H7 (cell line): ENCODE measurements at regions not wholly inside any gene's neighbourhood (a gene's known extent, or its start where the extent isn't known, plus 50 kb on each side); places are given as distances from the start of the nearest gene placed in this dataset.
"Not testable (repeated sequence)": the region's sequence is repeated elsewhere in the genome, so short reads cannot be mapped to it uniquely, and the experiment has no call there.

Experiments
- DNase-seq: peaks from one replicate; pipeline ENCODE4 v3.0.0; 2012
- H3K27me3 ChIP-seq: 2 replicates; pipeline ENCODE4 v1.6.0; 2011; ENCODE audit warnings: mild to moderate bottlenecking, low read length; ENCODE audit not compliant: control insufficient read depth, insufficient read depth
- H3K36me3 ChIP-seq: replicated peaks from 2 replicates; pipeline ENCODE4 v1.5.1; 2011; ENCODE audit warnings: low read length; ENCODE audit not compliant: control insufficient read depth, insufficient read depth
- H3K4me3 ChIP-seq: 2 replicates; pipeline ENCODE4 v1.5.1; 2011; ENCODE audit warnings: low read depth, mild to moderate bottlenecking, control low read depth, low read length, moderate library complexity; ENCODE audit not compliant: insufficient read depth

- DNase-seq = no peak
Measured at GRCh38 chr21:14058566-14058965, 152.2 kb downstream of the LIPI start.

GRCh38 chr21:14057841-14058481 lies 152.8 kb downstream of the LIPI start:
- H3K27me3 ChIP-seq, H3K36me3 ChIP-seq, DNase-seq, H3K4me3 ChIP-seq: not testable (repeated sequence)

More at GRCh38 chr21:14058566-14058965, 152.2 kb downstream of the LIPI start:
- no peaks in the 10 kb centered on the region for H3K27me3 ChIP-seq
- no peak overlapping the region for H3K4me3 ChIP-seq
- no peaks in the 10 kb centered on the region for H3K36me3 ChIP-seq

- Histone ChIP-seq H3K27me3 (no peaks in the 10 kb centered on the region), H3K36me3 (no peaks in the 10 kb centered on the region), H3K4me3 (no peak overlapping the region)
- no peak for DNase-seq
Measured at GRCh38 chr21:14057313-14057712, 153.4 kb downstream of the LIPI start.

- Histone ChIP-seq H3K36me3 (no peaks in the 10 kb centered on the region), H3K4me3 (no peak overlapping the region), H3K27me3 (no peaks in the 10 kb centered on the region)
- DNase-seq = no peak
Measured at GRCh38 chr21:14056771-14057191, 154.0 kb downstream of the LIPI start.

- H3K4me3 ChIP-seq, DNase-seq: not testable (repeated sequence)
Measured at GRCh38 chr21:14055746-14056515, 154.8 kb downstream of the LIPI start.

GRCh38 chr21:14054682-14055081 lies 156.1 kb downstream of the LIPI start:
- DNase-seq = no peak
- Histone ChIP-seq H3K4me3 (no peak overlapping the region), H3K27me3 (no peaks in the 10 kb centered on the region), H3K36me3 (no peaks in the 10 kb centered on the region)

More at GRCh38 chr21:14055746-14056515, 154.8 kb downstream of the LIPI start:
- not testable (repeated sequence) for H3K36me3 ChIP-seq, H3K27me3 ChIP-seq

- no peak for DNase-seq
- no peak overlapping the region for H3K4me3 ChIP-seq
- no peaks in the 10 kb centered on the region for H3K27me3 ChIP-seq
- no peaks in the 10 kb centered on the region for H3K36me3 ChIP-seq
Measured at GRCh38 chr21:14050121-14050520, 160.6 kb downstream of the LIPI start.

- Histone ChIP-seq H3K27me3 (no peaks in the 10 kb centered on the region), H3K4me3 (no peak overlapping the region), H3K36me3 (no peaks in the 10 kb centered on the region)
- no peak for DNase-seq
Measured at GRCh38 chr21:14046401-14046800, 164.4 kb downstream of the LIPI start.

- Histone ChIP-seq H3K4me3 (no peak overlapping the region), H3K36me3 (no peaks in the 10 kb centered on the region), H3K27me3 (no peaks in the 10 kb centered on the region)
- no peak for DNase-seq
Measured at GRCh38 chr21:14040386-14040785, 170.4 kb downstream of the LIPI start.

- not testable (repeated sequence) for DNase-seq, H3K27me3 ChIP-seq, H3K36me3 ChIP-seq
- peak overlapping the region; percentile 7; the same call in 1 of the 2 replicates for H3K4me3 ChIP-seq
Measured at GRCh38 chr21:14028619-14029018, 182.1 kb downstream of the LIPI start.

- H3K4me3 ChIP-seq = peak overlapping the region; percentile 55
- peak; percentile 75 for DNase-seq
- not testable (repeated sequence) for H3K27me3 ChIP-seq, H3K36me3 ChIP-seq
Measured at GRCh38 chr21:14027235-14027869, 183.4 kb downstream of the LIPI start.

GRCh38 chr21:14020108-14020507 lies 190.6 kb downstream of the LIPI start:
- H3K4me3 ChIP-seq, H3K27me3 ChIP-seq, DNase-seq, H3K36me3 ChIP-seq: not testable (repeated sequence)

- not testable (repeated sequence) for H3K27me3 ChIP-seq, DNase-seq, H3K4me3 ChIP-seq, H3K36me3 ChIP-seq
Measured at GRCh38 chr21:14015841-14016240, 194.9 kb downstream of the LIPI start.

GRCh38 chr21:14013623-14014498 lies 196.9 kb downstream of the LIPI start:
- not testable (repeated sequence) for H3K4me3 ChIP-seq, H3K27me3 ChIP-seq, H3K36me3 ChIP-seq
- peak; percentile 11 for DNase-seq
